NT2/D1 (cell line): ENCODE measurements at regions not wholly inside any gene's neighbourhood (a gene's known extent, or its start where the extent isn't known, plus 50 kb on each side); places are given as distances from the start of the nearest gene placed in this dataset.

Experiments used
- SUZ12 ChIP-seq: IDR thresholded peaks from 2 replicates; pipeline ENCODE4 v1.6.1; 2011; ENCODE audit not compliant: insufficient read length, insufficient read depth; ENCODE audit errors: extremely low read depth
- ZNF274 ChIP-seq: IDR thresholded peaks from 2 replicates; pipeline ENCODE4 v1.6.1; 2011; ENCODE audit warnings: mild to moderate bottlenecking, low read depth, low read length

DNA sequence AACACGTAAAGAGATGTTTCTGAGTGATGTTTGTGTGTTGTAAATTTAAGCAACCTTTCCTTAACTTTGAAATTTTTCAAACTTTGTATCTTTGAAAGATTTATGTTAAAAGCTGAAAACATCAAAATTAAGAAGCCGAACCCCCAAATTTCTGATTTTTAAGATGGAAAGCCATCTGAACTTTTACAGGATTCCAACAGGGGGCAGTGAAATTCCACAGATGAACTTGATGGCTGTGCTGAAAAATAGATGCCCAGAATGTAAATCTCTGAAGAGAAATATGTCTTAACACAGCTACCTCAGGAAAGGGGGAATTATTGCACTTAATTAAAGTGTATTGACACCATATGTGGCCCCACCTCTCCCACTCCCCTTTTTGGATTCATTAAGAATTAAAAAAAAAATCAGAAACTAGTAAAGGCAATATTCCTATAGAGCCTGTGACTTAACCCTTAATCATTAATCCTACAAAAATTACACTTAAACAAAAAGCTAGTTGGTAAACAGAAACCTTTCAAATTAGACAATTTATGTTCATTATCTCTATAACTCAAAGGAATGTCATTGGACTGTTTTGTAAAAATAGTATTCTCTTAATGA, 597.9 kb downstream of the KCNJ2 start:
- TF ChIP-seq SUZ12: no peak
- TF ChIP-seq ZNF274: no peak
